Heart left ventricle (tissue), 16 donors: ENCODE measurements at regions not wholly inside any gene's neighbourhood (a gene's known extent, or its start where the extent isn't known, plus 50 kb on each side); places are given as distances from the start of the nearest gene placed in this dataset.

Experiments
- ATAC-seq, 4 donors: fragments of 200-7000 bp; cut with Tn5 transposase; one replicate each; pipeline ENCODE4 v1.9.1; 2020 to 2022; ENCODE audit warnings: moderate library complexity in 4 of 4, mild to moderate bottlenecking in 3 of 4, moderate number of reproducible peaks in 1 of 4
- DNase-seq, 5 donors: peaks; one replicate each; pipeline ENCODE4 v3.0.0-alpha.2; 2020
- H3K27ac ChIP-seq, 12 donors: fragments of 200-600 bp; sonication (generic) in 4 of 12; one replicate each; pipeline versions ENCODE4 v1.5.0 to v1.8.0; 2016 to 2022; ENCODE audit warnings: mild to moderate bottlenecking in 2 of 12
- H3K27me3 ChIP-seq, 9 donors: fragments of 200-600 bp; sonication (generic) in 2 of 9; one replicate each; pipeline versions ENCODE4 v1.5.1 to v1.8.0; 2016 to 2022; ENCODE audit warnings: mild to moderate bottlenecking in 3 of 9
- H3K36me3 ChIP-seq, 9 donors: fragments of 200-600 bp; sonication (generic) in 2 of 9; one replicate each; pipeline versions ENCODE4 v1.5.0 to v1.8.0; 2018 to 2022; ENCODE audit warnings: mild to moderate bottlenecking in 2 of 9
- H3K4me1 ChIP-seq, 12 donors: fragments of 200-600 bp; sonication (generic) in 4 of 12; one replicate each; pipeline versions ENCODE4 v1.5.0 to v1.8.0; 2016 to 2022; ENCODE audit warnings: mild to moderate bottlenecking in 3 of 12
- H3K4me3 ChIP-seq, 12 donors: fragments of 200-600 bp; sonication (generic) in 4 of 12; one replicate each; pipeline versions ENCODE4 v1.5.0 to v1.8.0; 2017 to 2022; ENCODE audit warnings: mild to moderate bottlenecking in 9 of 12, moderate library complexity in 4 of 12
- H3K9me3 ChIP-seq, 12 donors: fragments of 200-600 bp; sonication (generic) in 4 of 12; one replicate each; pipeline versions ENCODE4 v1.5.0 to v1.8.0; 2016 to 2022; ENCODE audit warnings: mild to moderate bottlenecking in 1 of 12
- POLR2A ChIP-seq, 2 donors: fragments of 450-650 bp; IDR thresholded peaks; one replicate each; pipeline ENCODE4 v1.6.1; 2017; ENCODE audit warnings: antibody characterized with exemption in 2 of 2, mild to moderate bottlenecking in 2 of 2, moderate library complexity in 2 of 2
- WGBS, 4 donors: extraction: QIAGEN DNeasy Blood & Tissue Kit in 2 of 4; methylation state at CpG; one replicate each; pipeline versions ENCODE4 v1.1.5 to v1.1.7; 2013 to 2018; 5-methylcytosine and 5-hydroxymethylcytosine counted together
- intact Hi-C, 10 donors: fragments of 100-400 bp; cut with DNase I; formaldehyde crosslinking; loops; one replicate each; pipeline versions ENCODE4 v1.11.1 to v1.14.2; 2022
- TF ChIP-seq, protein P1 (sequence below), 12 donors: fragments of 200-600 bp; sonication (generic) in 4 of 12; IDR thresholded peaks; one replicate each; pipeline versions ENCODE4 v1.5.0 to v1.8.0; 2018 to 2022; ENCODE audit warnings: antibody characterized with exemption in 12 of 12, mild to moderate bottlenecking in 5 of 12
- donor health status: ischemic (EF 13 %, LVEDD 7.1; RV severe dilation, severe dysfunction).
- donor health status: healthy with polysubstance abuse.
- donor health status: DM: no; HTN: yes; CAD: no.
- donor health status: DM: no; HTN: no; CAD: no.
- donor health status: ischemic (EF 25% LVEDD 6.9; RV normal size, moderate dysfunction).
- donor health status: ischemic (EF 25% LVEDD 5.7; RV mildly dilated, moderate dysfunction).
- donor health status: healthy.
- donor health status: DM: yes; HTN: yes; CAD: no.
- donor health status: ischemic (EF 35%, LVEDD 5.7; RV mildly dilated, moderate dysfunction).
- donor health status: nonischemic (EF 11% LVEDD 7.7; RV severe dilation, severe dysfunction).
- donor health status: DM: yes; HTN: yes; CAD: no.
- donor health status: PGD.
- donor health status: ischemic (EF 29% LVEDD 5.4; RV normal size, mild dysfunction).
- donor health status: nonischemic (EF 23%, LVEDD 6.1; RV moderate dilation, normal function).

DNA sequence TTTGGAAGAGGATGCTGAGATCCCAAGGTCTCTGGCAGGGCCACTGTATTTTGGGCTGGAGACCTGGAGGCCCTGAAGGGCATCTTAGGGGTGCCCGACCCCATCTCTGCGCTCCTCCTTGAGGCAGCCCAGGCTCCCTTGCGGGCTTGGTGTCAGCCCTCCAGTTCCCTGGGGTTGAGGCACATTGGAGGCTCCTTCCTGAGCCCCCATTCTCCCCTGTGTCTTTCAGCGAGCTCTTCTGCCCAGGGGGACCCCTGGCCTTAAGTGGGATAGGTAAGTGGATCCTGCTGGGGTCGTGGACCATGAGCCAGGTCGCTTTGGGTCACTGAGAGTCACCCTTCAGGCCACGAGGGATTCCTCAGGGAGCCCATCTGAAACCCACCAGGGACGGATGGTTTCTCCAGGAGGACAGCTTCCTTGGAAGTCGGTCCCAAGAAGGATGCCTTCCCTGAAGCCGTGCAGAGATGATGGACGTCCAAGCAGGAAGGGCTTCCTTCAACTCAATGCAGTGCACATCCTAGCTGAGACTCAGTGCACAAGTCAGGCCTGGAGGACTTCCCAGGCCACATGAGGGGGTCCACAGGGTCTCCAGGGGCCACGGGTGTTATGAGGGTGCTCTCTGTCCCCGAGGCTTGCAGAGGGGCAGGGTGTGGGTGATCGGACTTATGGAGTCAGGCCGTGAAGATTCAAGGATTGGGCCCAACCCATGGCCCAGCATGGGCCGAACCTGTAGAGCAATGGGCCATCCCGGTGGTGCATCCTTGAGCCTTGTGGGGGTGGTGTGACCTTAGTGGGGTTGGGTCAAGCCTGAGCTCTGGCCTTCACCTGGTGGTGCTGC, 224.3 kb downstream of the SNRPN start:
- no peaks in the 10 kb centered on the region for H3K27me3 ChIP-seq
- H3K4me1 ChIP-seq = no peaks in the 10 kb centered on the region
- H3K9me3 ChIP-seq = peaks cover 0 to 69% (median 19%) of the 10 kb centered on the region in 12 donors
- no peak overlapping the region for H3K27ac ChIP-seq
- H3K4me3 ChIP-seq = no peak overlapping the region
- 73 to 83% (median 78%) methylated on average over 9 to 17 of the region's 17 CpGs for WGBS, 4 donors
- TF ChIP-seq POLR2A (IDR thresholded peaks at IDR 0.05) = no peak
- TF ChIP-seq, protein P1, sequence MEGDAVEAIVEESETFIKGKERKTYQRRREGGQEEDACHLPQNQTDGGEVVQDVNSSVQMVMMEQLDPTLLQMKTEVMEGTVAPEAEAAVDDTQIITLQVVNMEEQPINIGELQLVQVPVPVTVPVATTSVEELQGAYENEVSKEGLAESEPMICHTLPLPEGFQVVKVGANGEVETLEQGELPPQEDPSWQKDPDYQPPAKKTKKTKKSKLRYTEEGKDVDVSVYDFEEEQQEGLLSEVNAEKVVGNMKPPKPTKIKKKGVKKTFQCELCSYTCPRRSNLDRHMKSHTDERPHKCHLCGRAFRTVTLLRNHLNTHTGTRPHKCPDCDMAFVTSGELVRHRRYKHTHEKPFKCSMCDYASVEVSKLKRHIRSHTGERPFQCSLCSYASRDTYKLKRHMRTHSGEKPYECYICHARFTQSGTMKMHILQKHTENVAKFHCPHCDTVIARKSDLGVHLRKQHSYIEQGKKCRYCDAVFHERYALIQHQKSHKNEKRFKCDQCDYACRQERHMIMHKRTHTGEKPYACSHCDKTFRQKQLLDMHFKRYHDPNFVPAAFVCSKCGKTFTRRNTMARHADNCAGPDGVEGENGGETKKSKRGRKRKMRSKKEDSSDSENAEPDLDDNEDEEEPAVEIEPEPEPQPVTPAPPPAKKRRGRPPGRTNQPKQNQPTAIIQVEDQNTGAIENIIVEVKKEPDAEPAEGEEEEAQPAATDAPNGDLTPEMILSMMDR (IDR thresholded peaks at IDR 0.05) = no peak
- DNase-seq = peak in 4 of 5 donors; percentile 3 to 40 (median 13)
- H3K36me3 ChIP-seq = no peaks in the 10 kb centered on the region
- intact Hi-C loops = no loop called here
- ATAC-seq = no peak

DNA sequence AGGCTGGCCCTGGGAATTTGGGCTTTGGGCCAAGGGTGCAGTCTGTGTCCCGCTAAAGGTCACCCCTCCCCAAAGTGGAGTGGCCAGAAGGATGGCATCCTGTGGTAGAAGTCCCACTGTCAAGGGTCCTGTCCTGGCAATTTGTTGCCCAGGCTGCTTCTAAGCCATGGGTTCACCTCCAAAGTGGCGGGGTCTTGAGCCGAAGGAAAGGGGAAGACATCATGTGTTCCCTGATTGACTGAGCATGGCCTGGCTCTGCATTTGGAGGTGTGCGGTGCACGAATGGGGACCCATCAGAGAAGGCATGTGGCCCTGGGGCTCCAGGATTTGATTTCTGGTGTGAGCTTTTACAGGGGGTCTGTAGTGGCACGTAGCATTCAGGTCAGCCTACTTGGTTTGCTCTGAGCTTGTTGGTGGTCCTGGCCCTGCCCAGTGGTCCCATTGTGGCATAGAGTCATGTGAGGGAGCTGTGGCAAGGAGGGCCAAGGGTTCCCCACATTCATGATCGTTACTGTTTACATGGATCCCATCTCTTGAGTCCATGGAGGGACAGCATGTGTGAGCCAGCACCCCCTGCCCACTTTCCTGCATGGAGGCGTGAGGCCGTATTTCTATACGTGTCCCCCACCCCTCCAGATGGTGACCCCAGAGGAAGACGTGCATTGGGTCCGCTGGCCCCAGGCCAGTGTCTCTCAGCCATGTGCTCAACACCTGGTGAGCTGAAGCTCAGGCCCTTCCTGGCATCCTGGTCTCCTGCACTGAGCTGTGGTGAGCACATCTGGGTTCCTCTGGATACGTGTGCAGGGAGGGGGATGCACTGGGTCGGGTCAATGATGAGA, 225.1 kb downstream of the SNRPN start:
- H3K27me3 ChIP-seq = no peaks in the 10 kb centered on the region
- H3K4me1 ChIP-seq = no peaks in the 10 kb centered on the region
- H3K9me3 ChIP-seq = peaks cover 0 to 66% (median 13%) of the 10 kb centered on the region in 12 donors
- DNase-seq = peak in 4 of 5 donors; percentile 6 to 32 (median 14)
- TF ChIP-seq, protein P1 (IDR thresholded peaks at IDR 0.05) = no peak
- TF ChIP-seq POLR2A (IDR thresholded peaks at IDR 0.05) = no peak
- H3K36me3 ChIP-seq = no peaks in the 10 kb centered on the region
- intact Hi-C loops = no loop called here
- no peak overlapping the region for H3K27ac ChIP-seq
- 78 to 86% (median 82%) methylated on average over 8 to 14 of the region's 14 CpGs for WGBS, 4 donors
- no peak overlapping the region for H3K4me3 ChIP-seq
- ATAC-seq = no peak

DNA sequence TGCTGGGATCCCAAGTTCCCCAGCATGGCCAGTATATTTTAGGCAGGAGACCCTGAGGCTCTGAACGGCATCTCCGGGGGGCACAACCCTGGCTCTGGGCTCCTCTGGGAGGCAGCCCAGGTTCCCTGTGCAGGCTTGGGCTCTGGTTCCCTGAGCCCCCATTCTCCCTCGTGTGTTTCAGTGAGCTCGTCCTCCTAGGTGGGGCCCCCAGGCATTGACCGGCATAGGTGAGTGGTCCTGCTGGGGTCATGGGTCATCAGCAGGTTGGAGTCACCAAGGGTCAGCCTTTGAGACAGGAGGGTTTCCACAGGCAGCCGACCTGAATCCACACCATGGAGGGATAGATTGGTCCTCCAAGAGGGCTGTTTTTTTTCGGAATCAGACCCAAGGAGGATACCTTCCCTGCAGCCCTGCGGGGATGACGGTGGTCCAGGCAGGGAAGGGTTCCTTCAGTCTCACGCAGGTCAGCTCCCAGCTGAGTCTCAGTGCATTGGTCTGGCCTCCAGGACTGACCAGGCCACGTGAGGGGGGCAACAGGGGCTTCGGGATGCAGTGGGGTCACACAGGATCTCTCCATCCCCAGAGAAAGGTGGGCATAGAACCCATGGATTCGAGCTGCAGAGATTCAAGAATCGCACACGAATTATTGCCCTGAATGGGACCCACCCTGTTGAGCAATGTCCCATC, 226.0 kb downstream of the SNRPN start:
- Histone ChIP-seq H3K27me3 (no peaks in the 10 kb centered on the region), H3K4me1 (no peaks in the 10 kb centered on the region), H3K4me3 (no peak overlapping the region), H3K9me3 (peaks cover 0 to 61% (median 4%) of the 10 kb centered on the region in 12 donors), H3K36me3 (no peaks in the 10 kb centered on the region), H3K27ac (no peak overlapping the region)
- TF ChIP-seq POLR2A (IDR thresholded peaks at IDR 0.05) = no peak
- TF ChIP-seq, protein P1 (IDR thresholded peaks at IDR 0.05) = no peak
- no peak for ATAC-seq
- intact Hi-C loops = no loop called here
- peak in 4 of 5 donors; percentile 3 to 27 (median 10) for DNase-seq
- 71 to 93% (median 74%) methylated on average over 4 to 15 of the region's 15 CpGs for WGBS, 4 donors
